HEK293 (cell line): ENCODE measurements at regions not wholly inside any gene's neighbourhood (a gene's known extent, or its start where the extent isn't known, plus 50 kb on each side); places are given as distances from the start of the nearest gene placed in this dataset.

Experiments
- CTCF ChIP-seq: fragments of 450-650 bp; formaldehyde crosslinking; IDR thresholded peaks from 2 replicates; pipeline ENCODE4 v1.5.1; 2016; ENCODE audit warnings: missing biosample characterization, missing genetic modification characterization
- HOXD13 ChIP-seq: sonication (generic); formaldehyde crosslinking; IDR thresholded peaks from 2 replicates; pipeline ENCODE4 v1.8.0; 2022; ENCODE audit warnings: missing genetic modification reagents, borderline replicate concordance
- YY1 ChIP-seq: fragments of 450-650 bp; formaldehyde crosslinking; IDR thresholded peaks from 2 replicates; pipeline ENCODE4 v1.5.1; 2018; ENCODE audit warnings: missing biosample characterization, missing genetic modification characterization
- ZNF16 ChIP-seq: fragments of 450-650 bp; formaldehyde crosslinking; IDR thresholded peaks from 2 replicates; pipeline ENCODE4 v1.5.1; 2016; ENCODE audit warnings: low read depth, missing biosample characterization, missing genetic modification characterization
- ZNF274 ChIP-seq, 2 experiments: fragments of 200-500 bp in 1 of 2; fragments of 450-650 bp in 1 of 2; sonication (Bioruptor generic) in 1 of 2; formaldehyde crosslinking in 1 of 2; IDR thresholded peaks; 2 replicates each; pipeline versions ENCODE4 v1.5.1 to v1.6.1; 2014 to 2016; ENCODE audit warnings: borderline replicate concordance in 1 of 2, inconsistent platforms in 1 of 2, low read length in 1 of 2, missing biosample characterization in 1 of 2, missing genetic modification characterization in 1 of 2

GRCh38 chr6:132960720-132961119 is 146.4 kb downstream of the RPS12 start:
- TF ChIP-seq ZNF16 (tag by site-specific recombination) = no peak
- TF ChIP-seq CTCF (tag by site-specific recombination) = no peak
- no peak for TF ChIP-seq ZNF274 (IDR thresholded peaks at IDR 0.05; ENCODE audit: low read length)
- TF ChIP-seq ZNF274 (tag by site-specific recombination; IDR thresholded peaks at IDR 0.05; ENCODE audit: borderline replicate concordance) = no peak
- TF ChIP-seq YY1 (tag by site-specific recombination) = no peak
- TF ChIP-seq HOXD13 (CRISPR knock-in tag) = no peak
